ENCODE measurements at regions not wholly inside any gene's neighbourhood (a gene's known extent, or its start where the extent isn't known, plus 50 kb on each side); places are given as distances from the start of the nearest gene placed in this dataset.

DNA sequence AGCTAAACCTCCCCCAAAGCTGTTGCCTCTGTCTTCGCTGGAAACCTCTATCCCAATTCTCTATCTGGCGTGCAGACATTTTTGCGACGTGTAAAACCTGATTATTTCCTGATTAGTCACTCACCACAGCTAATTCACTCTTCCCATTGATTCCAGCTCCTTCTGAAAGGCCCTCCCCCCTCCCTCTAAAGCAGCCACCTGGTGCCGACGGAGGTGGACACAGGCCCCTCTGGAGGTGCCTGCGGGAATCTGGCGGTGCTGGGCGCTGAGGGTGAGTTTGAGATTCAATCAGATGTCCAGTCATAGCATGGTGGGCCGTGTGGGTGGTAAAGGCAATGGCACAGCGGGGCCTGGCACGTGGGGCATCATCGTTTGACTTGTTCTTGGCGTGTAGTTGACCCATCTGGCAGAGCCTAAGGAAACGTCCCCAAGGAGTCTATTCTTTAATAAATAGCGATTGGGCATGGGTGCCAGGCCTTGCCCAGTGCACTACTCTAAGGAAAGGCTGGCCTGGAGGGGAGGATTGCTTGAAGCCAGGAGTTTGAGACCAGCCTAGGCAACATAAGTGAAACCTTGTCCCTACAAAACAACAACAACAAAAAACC is 271.1 kb upstream of the MVB12B start:
- no peaks in the 10 kb centered on the region for H3K36me3 ChIP-seq (ENCODE audit: control insufficient read depth, insufficient read depth, low read length)
- H3K27me3 ChIP-seq (ENCODE audit: control insufficient read depth, insufficient read depth, low read length, poor library complexity, severe bottlenecking): no peaks in the 10 kb centered on the region
- no peak overlapping the region for H3K27ac ChIP-seq (ENCODE audit: insufficient read depth, low read depth, low read length, poor library complexity, severe bottlenecking)

DNA sequence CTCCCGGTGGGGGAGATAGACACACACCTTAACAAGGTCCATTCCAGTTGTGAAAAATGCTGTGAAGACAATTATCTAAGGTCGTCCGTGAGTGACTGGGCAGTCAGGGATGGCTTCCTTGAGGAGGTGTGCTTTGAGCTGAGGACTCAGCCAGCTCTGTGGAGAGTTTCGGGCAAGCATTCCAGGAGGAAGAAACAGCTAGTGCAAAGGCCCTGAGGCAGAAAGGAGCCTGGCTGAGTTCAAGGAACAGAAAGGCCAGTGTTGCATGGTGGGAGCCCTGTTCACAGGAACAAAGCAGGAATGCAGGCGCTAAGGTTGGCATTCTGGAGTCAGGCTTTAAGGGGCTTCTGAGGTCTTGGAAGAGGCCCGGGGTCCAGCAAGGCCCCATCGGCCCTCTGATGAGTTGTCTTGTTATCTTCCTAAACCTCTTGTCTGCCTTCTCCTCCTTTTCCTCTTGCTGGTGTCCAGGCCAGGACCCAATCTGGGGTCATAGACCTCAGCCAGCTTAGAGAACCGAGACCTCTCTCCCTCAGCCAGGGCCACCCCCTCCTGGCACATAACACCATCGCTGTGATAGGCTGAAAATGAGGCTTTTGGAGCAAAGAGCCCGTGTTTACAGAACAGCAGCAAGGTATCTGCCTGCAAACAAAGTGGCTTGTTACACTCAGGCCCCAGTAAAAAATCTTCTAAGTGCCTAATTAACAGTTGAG is 270.2 kb upstream of the MVB12B start:
- WGBS, 2 experiments: 84 to 92% methylated on average over 10 of the region's 10 CpGs
- no peaks in the 10 kb centered on the region for H3K4me1 ChIP-seq (ENCODE audit: control insufficient read depth, insufficient read depth, low read length)
- H3K36me3 ChIP-seq (ENCODE audit: control insufficient read depth, insufficient read depth, low read length): no peaks in the 10 kb centered on the region
- H3K9me3 ChIP-seq (ENCODE audit: control insufficient read depth, low read length): no peaks in the 10 kb centered on the region
- H3K4me3 ChIP-seq (ENCODE audit: insufficient read depth, low read depth, low read length): no peak overlapping the region
- H3K27me3 ChIP-seq (ENCODE audit: control insufficient read depth, insufficient read depth, low read length, poor library complexity, severe bottlenecking): no peaks in the 10 kb centered on the region
- no peak overlapping the region for H3K27ac ChIP-seq (ENCODE audit: insufficient read depth, low read depth, low read length, poor library complexity, severe bottlenecking)

More for the DNA sequence above, 271.1 kb upstream of the MVB12B start:
- Histone ChIP-seq H3K9me3 (ENCODE audit: control insufficient read depth, low read length) (no peaks in the 10 kb centered on the region), H3K4me3 (ENCODE audit: insufficient read depth, low read depth, low read length) (no peak overlapping the region), H3K4me1 (ENCODE audit: control insufficient read depth, insufficient read depth, low read length) (no peaks in the 10 kb centered on the region)
- WGBS, 2 experiments: 91 to 93% methylated on average over 16 of the region's 16 CpGs

DNA sequence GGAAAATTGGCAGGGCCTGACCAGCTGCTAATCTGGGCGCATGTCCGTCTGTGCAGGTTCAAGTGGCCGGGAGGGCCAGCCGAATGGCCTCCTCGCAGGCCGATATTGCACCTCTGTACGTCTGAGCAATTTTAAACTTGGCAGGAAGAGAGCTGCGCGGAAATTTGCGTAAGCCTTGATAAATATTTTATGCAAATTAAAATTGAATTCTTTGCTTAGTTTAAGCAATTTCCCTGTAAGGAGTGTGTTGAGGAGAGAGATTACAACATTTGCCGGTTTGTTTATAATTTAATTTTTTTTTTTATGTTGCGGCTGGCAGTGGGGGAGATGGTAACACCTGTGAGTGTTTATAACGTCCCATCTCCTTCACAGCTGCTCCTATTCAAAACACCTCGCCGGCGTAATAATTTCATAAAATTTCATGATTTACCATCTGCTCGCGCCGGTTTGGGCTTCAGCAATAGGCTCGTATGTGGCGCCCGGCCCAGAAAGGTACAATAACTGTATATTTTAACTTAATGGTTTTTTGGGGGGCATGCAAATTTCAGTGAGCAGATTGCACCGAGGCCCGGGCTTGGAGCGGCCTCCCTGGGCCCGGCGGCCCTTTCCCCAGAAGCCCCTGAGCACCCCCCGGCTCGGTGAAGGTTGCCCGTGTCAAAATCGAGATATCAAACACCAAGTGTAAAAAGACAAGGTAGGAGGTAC is 269.4 kb upstream of the MVB12B start:
- WGBS, 2 experiments: 94 to 95% methylated on average over 31 of the region's 31 CpGs
- no peaks in the 10 kb centered on the region for H3K36me3 ChIP-seq (ENCODE audit: control insufficient read depth, insufficient read depth, low read length)
- no peak overlapping the region for H3K4me3 ChIP-seq (ENCODE audit: insufficient read depth, low read depth, low read length)
- H3K27me3 ChIP-seq (ENCODE audit: control insufficient read depth, insufficient read depth, low read length, poor library complexity, severe bottlenecking): no peaks in the 10 kb centered on the region
- no peaks in the 10 kb centered on the region for H3K9me3 ChIP-seq (ENCODE audit: control insufficient read depth, low read length)
- no peaks in the 10 kb centered on the region for H3K4me1 ChIP-seq (ENCODE audit: control insufficient read depth, insufficient read depth, low read length)
- no peak overlapping the region for H3K27ac ChIP-seq (ENCODE audit: insufficient read depth, low read depth, low read length, poor library complexity, severe bottlenecking)

DNA sequence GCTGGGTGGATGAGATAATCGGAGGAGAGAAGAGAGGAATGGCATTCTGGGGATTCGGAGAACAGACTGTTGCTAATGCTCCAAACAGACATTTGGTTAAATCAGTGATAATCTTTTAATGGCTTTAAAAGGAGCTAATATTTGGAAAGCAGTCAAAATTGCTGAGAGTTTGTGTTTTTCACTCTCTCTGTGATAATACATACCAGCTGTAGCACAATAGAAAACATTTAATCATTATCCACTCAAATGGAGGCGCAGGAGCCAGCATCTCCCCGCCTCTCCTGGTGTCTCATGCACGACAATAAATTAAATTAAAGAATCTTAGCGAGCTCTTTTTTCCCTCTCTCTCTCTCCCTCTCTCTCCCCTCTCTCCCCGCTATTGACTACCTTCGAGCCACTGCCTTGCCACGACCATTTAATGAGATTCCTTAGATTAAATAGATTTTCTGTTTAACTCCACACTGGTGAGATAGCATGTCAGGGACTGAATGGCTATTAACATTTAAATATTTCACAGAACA is 268.6 kb upstream of the MVB12B start:
- Histone ChIP-seq H3K4me3 (ENCODE audit: insufficient read depth, low read depth, low read length) (no peak overlapping the region), H3K9me3 (ENCODE audit: control insufficient read depth, low read length) (no peaks in the 10 kb centered on the region), H3K4me1 (ENCODE audit: control insufficient read depth, insufficient read depth, low read length) (no peaks in the 10 kb centered on the region), H3K27me3 (ENCODE audit: control insufficient read depth, insufficient read depth, low read length, poor library complexity, severe bottlenecking) (no peaks in the 10 kb centered on the region), H3K27ac (ENCODE audit: insufficient read depth, low read depth, low read length, poor library complexity, severe bottlenecking) (no peak overlapping the region), H3K36me3 (ENCODE audit: control insufficient read depth, insufficient read depth, low read length) (no peaks in the 10 kb centered on the region)
- WGBS, 2 experiments: 84 to 89% methylated on average over 7 to 9 of the region's 9 CpGs

DNA sequence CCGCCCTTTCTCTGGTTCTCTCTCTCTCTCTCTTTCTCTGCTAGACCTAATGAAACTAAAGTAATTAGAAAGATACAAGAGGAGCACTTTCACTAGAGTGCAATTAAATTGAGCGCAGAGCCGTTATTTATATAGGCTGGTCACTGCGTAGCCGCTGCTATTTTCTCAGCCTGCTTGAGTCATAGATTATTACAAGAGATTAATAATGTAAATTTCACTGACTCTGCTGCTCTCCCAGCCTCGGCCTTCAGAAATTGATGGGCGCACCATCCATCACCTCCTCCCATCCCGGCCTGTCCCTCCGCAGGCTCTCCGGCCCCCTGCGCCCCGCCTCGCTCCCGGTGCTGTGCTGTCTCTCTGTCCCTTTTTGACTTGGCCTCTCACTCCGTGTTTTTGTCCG is 268.0 kb upstream of the MVB12B start:
- H3K36me3 ChIP-seq (ENCODE audit: control insufficient read depth, insufficient read depth, low read length): no peaks in the 10 kb centered on the region
- H3K9me3 ChIP-seq (ENCODE audit: control insufficient read depth, low read length): no peaks in the 10 kb centered on the region
- no peaks in the 10 kb centered on the region for H3K27me3 ChIP-seq (ENCODE audit: control insufficient read depth, insufficient read depth, low read length, poor library complexity, severe bottlenecking)
- no peaks in the 10 kb centered on the region for H3K4me1 ChIP-seq (ENCODE audit: control insufficient read depth, insufficient read depth, low read length)
- no peak overlapping the region for H3K27ac ChIP-seq (ENCODE audit: insufficient read depth, low read depth, low read length, poor library complexity, severe bottlenecking)
- no peak overlapping the region for H3K4me3 ChIP-seq (ENCODE audit: insufficient read depth, low read depth, low read length)
- 88% methylated on average over 16 of the region's 16 CpGs for WGBS, 2 experiments

DNA sequence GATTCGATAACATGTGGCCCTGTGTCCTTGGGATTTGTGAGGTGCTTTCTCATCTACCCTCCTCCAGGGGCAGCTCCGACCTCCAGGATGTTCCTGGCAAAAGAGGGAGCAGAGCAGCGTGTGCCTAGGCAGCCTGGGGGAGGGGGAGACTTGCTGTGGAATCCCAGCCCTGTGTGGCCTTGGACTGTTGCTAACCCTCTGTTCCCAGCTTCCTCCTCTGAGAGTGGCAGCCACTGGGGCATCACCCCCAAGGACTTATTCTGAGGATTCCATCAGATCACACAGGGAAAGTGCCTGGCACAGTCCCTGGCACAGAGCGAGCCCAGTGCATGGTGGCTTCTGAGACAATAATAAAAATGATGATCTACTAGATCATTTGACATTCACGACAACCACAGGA is 265.1 kb upstream of the MVB12B start:
- H3K4me3 ChIP-seq (ENCODE audit: insufficient read depth, low read depth, low read length): no peak overlapping the region
- WGBS, 2 experiments: 79 to 81% methylated on average over 5 of the region's 5 CpGs
- H3K27ac ChIP-seq (ENCODE audit: insufficient read depth, low read depth, low read length, poor library complexity, severe bottlenecking): no peak overlapping the region
- H3K27me3 ChIP-seq (ENCODE audit: control insufficient read depth, insufficient read depth, low read length, poor library complexity, severe bottlenecking): no peaks in the 10 kb centered on the region
- no peaks in the 10 kb centered on the region for H3K36me3 ChIP-seq (ENCODE audit: control insufficient read depth, insufficient read depth, low read length)
- no peaks in the 10 kb centered on the region for H3K9me3 ChIP-seq (ENCODE audit: control insufficient read depth, low read length)
- H3K4me1 ChIP-seq (ENCODE audit: control insufficient read depth, insufficient read depth, low read length): no peaks in the 10 kb centered on the region

DNA sequence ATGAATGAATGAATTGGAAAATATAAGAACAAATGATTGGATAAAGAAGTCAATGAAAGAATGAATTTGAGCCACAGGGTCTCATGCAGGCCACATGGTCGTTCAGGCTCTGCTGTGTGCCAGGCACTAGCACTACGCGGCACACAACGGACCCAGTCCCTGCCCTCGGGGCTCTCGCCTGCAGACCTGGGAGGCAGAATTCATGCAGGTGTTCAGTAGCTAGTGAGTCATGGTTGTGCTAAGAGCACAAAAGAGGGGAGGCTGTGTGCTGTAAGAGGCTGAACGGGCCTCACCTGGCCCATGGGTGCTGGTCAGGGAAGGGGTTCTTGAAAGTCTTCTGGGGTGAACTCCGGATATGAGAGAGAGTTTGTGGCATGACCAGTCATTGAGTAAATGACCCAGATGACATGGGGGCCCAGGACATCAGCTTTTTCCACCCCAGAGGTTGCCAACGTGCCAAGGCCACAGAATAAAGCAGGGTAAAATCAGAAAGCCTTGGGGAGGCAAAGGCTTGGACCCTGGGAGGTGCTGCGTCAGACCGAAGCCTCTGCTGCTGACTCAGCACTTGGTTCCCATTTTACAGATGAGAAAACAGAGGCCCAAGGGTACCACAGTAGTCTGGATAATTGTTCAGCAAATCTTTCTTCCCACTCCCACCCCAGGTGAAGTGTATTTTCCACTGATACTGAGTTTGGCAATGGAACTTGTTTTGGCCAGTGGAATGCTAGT is 264.3 kb upstream of the MVB12B start:
- Histone ChIP-seq H3K9me3 (ENCODE audit: control insufficient read depth, low read length) (no peaks in the 10 kb centered on the region), H3K4me1 (ENCODE audit: control insufficient read depth, insufficient read depth, low read length) (no peaks in the 10 kb centered on the region), H3K4me3 (ENCODE audit: insufficient read depth, low read depth, low read length) (no peak overlapping the region), H3K27ac (ENCODE audit: insufficient read depth, low read depth, low read length, poor library complexity, severe bottlenecking) (no peak overlapping the region), H3K36me3 (ENCODE audit: control insufficient read depth, insufficient read depth, low read length) (no peaks in the 10 kb centered on the region), H3K27me3 (ENCODE audit: control insufficient read depth, insufficient read depth, low read length, poor library complexity, severe bottlenecking) (no peaks in the 10 kb centered on the region)
- 91 to 94% methylated on average over 11 of the region's 11 CpGs for WGBS, 2 experiments

DNA sequence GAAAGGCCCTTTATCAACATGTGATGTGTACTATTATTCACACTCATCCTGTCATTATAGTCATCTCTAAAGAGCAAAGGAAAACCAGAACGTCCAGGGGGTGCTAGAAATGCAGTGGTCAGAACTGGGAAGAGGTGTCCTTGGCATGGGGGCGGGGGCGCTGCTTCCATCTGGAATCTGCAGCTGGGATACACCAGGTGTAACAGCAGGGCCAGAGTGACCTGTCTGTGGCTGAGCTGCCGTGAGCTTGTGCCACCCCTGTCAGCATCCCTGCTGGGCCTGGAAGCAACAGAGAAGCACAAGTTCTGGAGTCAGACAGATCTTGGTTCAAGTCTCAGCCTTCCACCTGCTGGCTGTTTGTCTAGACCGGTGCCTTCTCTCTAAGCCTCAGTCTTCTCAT is 263.3 kb upstream of the MVB12B start:
- H3K27ac ChIP-seq (ENCODE audit: insufficient read depth, low read depth, low read length, poor library complexity, severe bottlenecking): no peak overlapping the region
- H3K4me3 ChIP-seq (ENCODE audit: insufficient read depth, low read depth, low read length): no peak overlapping the region
- H3K9me3 ChIP-seq (ENCODE audit: control insufficient read depth, low read length): no peaks in the 10 kb centered on the region
- no peaks in the 10 kb centered on the region for H3K4me1 ChIP-seq (ENCODE audit: control insufficient read depth, insufficient read depth, low read length)
- H3K36me3 ChIP-seq (ENCODE audit: control insufficient read depth, insufficient read depth, low read length): no peaks in the 10 kb centered on the region
- H3K27me3 ChIP-seq (ENCODE audit: control insufficient read depth, insufficient read depth, low read length, poor library complexity, severe bottlenecking): no peaks in the 10 kb centered on the region
- WGBS, 2 experiments: 93 to 94% methylated on average over 5 of the region's 5 CpGs

DNA sequence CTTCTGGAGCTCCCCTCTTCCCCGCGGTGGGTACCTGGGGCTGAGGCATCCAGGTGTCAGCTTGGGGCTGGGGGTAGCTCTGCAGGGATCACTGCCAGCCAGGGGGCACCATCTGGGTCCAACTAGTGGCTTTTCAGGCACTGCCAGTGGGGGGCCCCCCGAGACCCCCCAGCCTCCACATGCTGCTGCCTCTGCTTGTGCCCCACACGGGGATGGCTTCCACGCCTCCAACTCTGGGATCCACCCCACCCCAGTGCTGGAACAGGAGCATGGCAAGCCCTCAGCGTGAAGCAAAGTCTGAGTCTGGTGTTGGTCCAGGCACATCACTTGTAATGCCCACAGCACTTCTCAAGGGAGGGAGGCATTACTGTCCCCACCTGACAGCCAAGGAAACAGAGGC is 260.5 kb upstream of the MVB12B start:
- no peaks in the 10 kb centered on the region for H3K9me3 ChIP-seq (ENCODE audit: control insufficient read depth, low read length)
- no peaks in the 10 kb centered on the region for H3K4me1 ChIP-seq (ENCODE audit: control insufficient read depth, insufficient read depth, low read length)
- no peak overlapping the region for H3K27ac ChIP-seq (ENCODE audit: insufficient read depth, low read depth, low read length, poor library complexity, severe bottlenecking)
- 80 to 84% methylated on average over 6 of the region's 6 CpGs for WGBS, 2 experiments
- no peaks in the 10 kb centered on the region for H3K27me3 ChIP-seq (ENCODE audit: control insufficient read depth, insufficient read depth, low read length, poor library complexity, severe bottlenecking)
- no peak overlapping the region for H3K4me3 ChIP-seq (ENCODE audit: insufficient read depth, low read depth, low read length)
- no peaks in the 10 kb centered on the region for H3K36me3 ChIP-seq (ENCODE audit: control insufficient read depth, insufficient read depth, low read length)

Measured in ectodermal cell (in vitro differentiated cells).